AG10803 (cell line): ENCODE measurements at regions not wholly inside any gene's neighbourhood (a gene's known extent, or its start where the extent isn't known, plus 50 kb on each side); places are given as distances from the start of the nearest gene placed in this dataset.

ENCODE experiments used
- DNase-seq: peaks from one replicate; pipeline ENCODE4 v3.0.0; 2010; ENCODE audit warnings: low read depth
- H3K4me3 ChIP-seq: 2 replicates; pipeline ENCODE4 v1.5.1; 2011; ENCODE audit warnings: mild to moderate bottlenecking, low read length, control low read depth
- CTCF ChIP-seq: conservative IDR thresholded peaks from 2 replicates; pipeline ENCODE4 v1.5.1; 2011; ENCODE audit warnings: mild to moderate bottlenecking, low read length, control low read depth, inconsistent platforms

- H3K4me3 ChIP-seq: no peak overlapping the region
- no peak for DNase-seq
- peak; percentile 23 for TF ChIP-seq CTCF
These were observed 716.5 kb downstream of the MTRR start for GRCh38 chr5:8585230-8586018.

- no peak overlapping the region for H3K4me3 ChIP-seq
- TF ChIP-seq CTCF: no peak
- no peak for DNase-seq
These were observed 722.0 kb downstream of the MTRR start for GRCh38 chr5:8590959-8591358.

GRCh38 chr5:8598356-8598755 lies 729.4 kb downstream of the MTRR start:
- DNase-seq: no peak
- no peak for TF ChIP-seq CTCF
- H3K4me3 ChIP-seq: no peak overlapping the region

- no peak for DNase-seq
- H3K4me3 ChIP-seq: no peak overlapping the region
- TF ChIP-seq CTCF: no peak
These were observed 730.0 kb downstream of the MTRR start for GRCh38 chr5:8598996-8599395.

- TF ChIP-seq CTCF: no peak
- no peak overlapping the region for H3K4me3 ChIP-seq
- DNase-seq: no peak
These were observed 731.9 kb downstream of the MTRR start for GRCh38 chr5:8600843-8601242.

GRCh38 chr5:8601831-8602354 lies 732.9 kb downstream of the MTRR start:
- TF ChIP-seq CTCF: no peak
- no peak for DNase-seq
- H3K4me3 ChIP-seq: no peak overlapping the region

- no peak for DNase-seq
- no peak overlapping the region for H3K4me3 ChIP-seq
- no peak for TF ChIP-seq CTCF
These were observed 737.3 kb downstream of the MTRR start for GRCh38 chr5:8606231-8606630.
